Breast epithelium (tissue), 4 donors: ENCODE measurements at regions not wholly inside any gene's neighbourhood (a gene's known extent, or its start where the extent isn't known, plus 50 kb on each side); places are given as distances from the start of the nearest gene placed in this dataset.

Source experiments
- DNase-seq, 2 donors: peaks; one replicate each; pipeline ENCODE4 v3.0.0-alpha.2; 2019; ENCODE audit warnings: low spot score in 2 of 2
- H3K27ac ChIP-seq, 2 donors: fragments of 200-600 bp; sonication (generic) in 1 of 2; one replicate each; pipeline ENCODE4 v1.5.1; 2016 to 2019; ENCODE audit warnings: mild to moderate bottlenecking in 1 of 2
- H3K27me3 ChIP-seq, 2 donors: fragments of 200-600 bp; sonication (generic) in 1 of 2; one replicate each; pipeline versions ENCODE4 v1.5.1 to v1.6.0; 2017 to 2019; ENCODE audit warnings: control low read depth in 1 of 2, mild to moderate bottlenecking in 1 of 2
- H3K36me3 ChIP-seq: fragments of 200-600 bp; one replicate; pipeline ENCODE4 v1.5.1; 2019
- H3K4me1 ChIP-seq, 2 donors: fragments of 200-600 bp; sonication (generic); one replicate each; pipeline ENCODE4 v1.5.1; 2016 to 2019; ENCODE audit warnings: control low read depth in 1 of 2
- H3K4me3 ChIP-seq, 3 donors: fragments of 200-600 bp; sonication (generic); 1 replicate in 2 of 3; 2 replicates in 1 of 3; pipeline ENCODE4 v1.5.1; 2016 to 2019; ENCODE audit warnings: mild to moderate bottlenecking in 3 of 3, moderate library complexity in 2 of 3
- H3K9me3 ChIP-seq, 2 donors: fragments of 200-600 bp; sonication (generic) in 1 of 2; one replicate each; pipeline ENCODE4 v1.5.1; 2016 to 2019; ENCODE audit warnings: control low read depth in 1 of 2
- POLR2A ChIP-seq: fragments of 450-650 bp; IDR thresholded peaks from one replicate; pipeline ENCODE4 v1.6.1; 2016; ENCODE audit warnings: antibody characterized with exemption, mild to moderate bottlenecking, moderate library complexity
- POLR2AphosphoS5 ChIP-seq, 3 donors: sonication (generic); formaldehyde crosslinking; IDR thresholded peaks; one replicate each; pipeline ENCODE4 v1.6.1; 2017; ENCODE audit warnings: antibody characterized with exemption in 3 of 3
- intact Hi-C: fragments of 100-400 bp; cut with DNase I; formaldehyde crosslinking; loops from one replicate; pipeline ENCODE4 v1.15.1; 2023; ENCODE audit warnings: low total_unique reads
- TF ChIP-seq, protein P1 (sequence below), 3 donors: fragments of 450-650 bp; IDR thresholded peaks; one replicate each; pipeline ENCODE4 v1.5.1; 2016 to 2017; ENCODE audit warnings: antibody characterized with exemption in 3 of 3, mild to moderate bottlenecking in 3 of 3, moderate library complexity in 3 of 3

DNA sequence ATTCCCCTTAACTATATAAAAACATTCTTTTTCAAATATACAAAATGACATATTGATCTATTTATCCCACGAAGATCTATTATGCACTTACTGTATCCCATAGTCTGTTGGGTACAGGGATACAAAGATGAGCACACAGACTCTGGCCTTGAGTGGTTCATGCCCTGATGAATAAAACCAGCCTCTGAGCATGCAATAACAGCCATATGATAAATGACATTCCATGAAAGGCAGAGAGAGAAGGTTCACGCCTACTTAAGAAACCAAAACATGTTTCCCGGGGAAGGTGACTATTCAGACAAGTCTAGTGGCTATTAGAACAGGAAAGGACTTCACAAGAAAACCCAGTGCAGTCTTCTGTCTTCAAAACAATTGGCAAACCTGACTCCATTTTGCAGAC lies 406.2 kb upstream of the BRINP1 start:
- Histone ChIP-seq H3K27me3 (no peaks in the 10 kb centered on the region), H3K36me3 (peaks cover 4% of the 10 kb centered on the region), H3K27ac (no peak overlapping the region), H3K4me3 (no peak overlapping the region), H3K9me3 (no peaks in the 10 kb centered on the region), H3K4me1 (no peaks in the 10 kb centered on the region)
- TF ChIP-seq POLR2AphosphoS5 (IDR thresholded peaks at IDR 0.05): no peak
- TF ChIP-seq, protein P1, sequence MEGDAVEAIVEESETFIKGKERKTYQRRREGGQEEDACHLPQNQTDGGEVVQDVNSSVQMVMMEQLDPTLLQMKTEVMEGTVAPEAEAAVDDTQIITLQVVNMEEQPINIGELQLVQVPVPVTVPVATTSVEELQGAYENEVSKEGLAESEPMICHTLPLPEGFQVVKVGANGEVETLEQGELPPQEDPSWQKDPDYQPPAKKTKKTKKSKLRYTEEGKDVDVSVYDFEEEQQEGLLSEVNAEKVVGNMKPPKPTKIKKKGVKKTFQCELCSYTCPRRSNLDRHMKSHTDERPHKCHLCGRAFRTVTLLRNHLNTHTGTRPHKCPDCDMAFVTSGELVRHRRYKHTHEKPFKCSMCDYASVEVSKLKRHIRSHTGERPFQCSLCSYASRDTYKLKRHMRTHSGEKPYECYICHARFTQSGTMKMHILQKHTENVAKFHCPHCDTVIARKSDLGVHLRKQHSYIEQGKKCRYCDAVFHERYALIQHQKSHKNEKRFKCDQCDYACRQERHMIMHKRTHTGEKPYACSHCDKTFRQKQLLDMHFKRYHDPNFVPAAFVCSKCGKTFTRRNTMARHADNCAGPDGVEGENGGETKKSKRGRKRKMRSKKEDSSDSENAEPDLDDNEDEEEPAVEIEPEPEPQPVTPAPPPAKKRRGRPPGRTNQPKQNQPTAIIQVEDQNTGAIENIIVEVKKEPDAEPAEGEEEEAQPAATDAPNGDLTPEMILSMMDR (IDR thresholded peaks at IDR 0.05): no peak
- TF ChIP-seq POLR2A: no peak
- intact Hi-C loops: no loop called here
- DNase-seq: no peak

DNA sequence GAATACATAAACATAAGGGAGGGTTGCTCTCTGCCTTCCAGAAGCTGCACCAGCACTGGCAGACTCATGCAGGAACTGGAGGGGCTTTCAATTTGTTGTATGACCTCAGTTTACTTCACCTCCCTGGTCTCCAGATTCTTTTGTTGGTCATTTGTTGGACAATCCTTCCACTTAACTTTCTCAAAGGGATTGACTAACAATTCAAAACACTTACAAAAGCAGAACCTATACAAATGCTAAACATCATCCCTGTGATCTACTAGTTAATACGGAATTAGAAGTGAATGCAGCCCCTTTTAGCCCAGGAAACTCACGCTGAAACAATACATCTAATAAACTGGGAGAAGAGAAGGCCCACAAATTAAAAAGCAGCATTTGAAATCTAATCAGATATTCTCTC lies 404.6 kb upstream of the BRINP1 start:
- Histone ChIP-seq H3K9me3 (no peaks in the 10 kb centered on the region), H3K4me3 (no peak overlapping the region), H3K36me3 (no peaks in the 10 kb centered on the region), H3K27ac (no peak overlapping the region), H3K4me1 (no peaks in the 10 kb centered on the region), H3K27me3 (no peaks in the 10 kb centered on the region)
- no peak for DNase-seq
- TF ChIP-seq POLR2AphosphoS5 (IDR thresholded peaks at IDR 0.05) (no peak), POLR2A (no peak)
- TF ChIP-seq, protein P1 (IDR thresholded peaks at IDR 0.05): no peak
- intact Hi-C loops: loop anchor here (5.0 kb wide), 1 partner anchor 133 kb away; no protein-coding TSS in a partner anchor

DNA sequence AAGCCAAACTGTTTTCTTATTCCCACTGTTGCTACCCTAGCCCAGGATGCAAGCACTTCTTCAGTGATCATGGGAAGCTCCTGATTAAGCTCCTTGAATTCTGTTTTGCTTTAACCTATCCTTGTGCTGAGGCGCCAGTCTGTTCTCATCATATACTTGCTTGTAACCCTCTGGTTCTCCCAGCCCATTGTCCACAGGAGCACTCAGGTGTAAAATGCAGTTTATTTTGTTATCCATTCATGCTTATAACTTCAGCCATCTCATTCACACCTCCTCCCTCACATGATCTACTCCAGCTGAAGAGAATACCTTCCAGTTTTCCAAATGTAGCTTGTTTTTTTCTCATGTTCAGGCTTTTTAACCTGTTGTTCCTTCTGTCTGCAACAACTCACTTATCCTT lies 402.1 kb upstream of the BRINP1 start:
- Histone ChIP-seq H3K36me3 (no peaks in the 10 kb centered on the region), H3K4me3 (no peak overlapping the region), H3K27me3 (no peaks in the 10 kb centered on the region), H3K4me1 (no peaks in the 10 kb centered on the region), H3K27ac (no peak overlapping the region), H3K9me3 (no peaks in the 10 kb centered on the region)
- intact Hi-C loops: loop anchor here (5.0 kb wide), 1 partner anchor 136 kb away; no protein-coding TSS in a partner anchor
- no peak for DNase-seq
- TF ChIP-seq, protein P1 (IDR thresholded peaks at IDR 0.05): no peak

DNA sequence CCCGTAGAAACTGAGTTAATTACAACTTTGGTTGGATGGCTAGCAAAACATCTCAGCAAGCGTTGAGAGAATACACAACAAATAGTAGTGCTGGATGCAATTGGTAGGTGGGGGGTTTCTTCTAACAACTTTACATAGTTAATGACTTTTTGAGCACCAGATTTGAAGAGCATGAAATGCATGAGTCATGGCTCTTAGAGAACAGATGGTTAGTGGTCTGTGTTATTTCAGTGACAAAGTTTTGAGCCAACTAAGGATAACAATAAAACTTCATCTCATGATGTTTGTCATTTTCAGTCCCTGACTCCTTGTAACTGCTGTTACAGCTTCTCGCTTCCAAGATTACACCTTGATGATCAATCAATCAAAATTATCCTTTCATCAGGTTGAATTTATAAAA lies 399.0 kb upstream of the BRINP1 start:
- no peaks in the 10 kb centered on the region for H3K9me3 ChIP-seq
- intact Hi-C loops: no loop called here
- no peaks in the 10 kb centered on the region for H3K4me1 ChIP-seq
- DNase-seq: no peak
- no peak overlapping the region for H3K4me3 ChIP-seq
- TF ChIP-seq POLR2A (no peak), POLR2AphosphoS5 (IDR thresholded peaks at IDR 0.05) (no peak)
- TF ChIP-seq, protein P1 (IDR thresholded peaks at IDR 0.05): no peak
- no peaks in the 10 kb centered on the region for H3K27me3 ChIP-seq
- no peaks in the 10 kb centered on the region for H3K36me3 ChIP-seq
- no peak overlapping the region for H3K27ac ChIP-seq

DNA sequence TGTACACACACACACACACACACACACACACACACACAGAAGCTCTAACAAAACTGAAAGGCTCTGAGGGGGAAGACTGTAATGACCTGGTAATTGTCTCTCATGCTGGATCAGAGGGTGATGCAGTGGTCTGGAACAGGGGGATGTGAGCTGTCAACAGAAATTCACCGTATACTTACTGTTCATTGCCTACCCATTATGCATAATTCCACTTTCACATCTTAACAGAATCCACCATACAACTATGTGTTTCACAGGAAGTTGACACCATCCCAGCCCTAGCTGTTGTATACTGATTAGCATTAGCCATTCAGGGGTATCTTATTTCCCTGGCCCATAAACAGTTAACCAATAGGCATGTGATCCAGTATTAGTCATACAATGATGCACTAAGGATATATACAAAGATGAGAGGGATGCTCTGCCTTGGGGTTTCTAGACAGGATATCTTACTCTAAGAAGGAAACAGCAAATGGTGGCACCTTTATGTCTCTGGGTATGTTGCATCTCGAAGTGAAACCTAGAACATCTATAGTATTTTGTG lies 396.5 kb upstream of the BRINP1 start:
- intact Hi-C loops: no loop called here
- H3K9me3 ChIP-seq: no peaks in the 10 kb centered on the region
- no peak overlapping the region for H3K4me3 ChIP-seq
- DNase-seq: no peak
- no peak overlapping the region for H3K27ac ChIP-seq
- no peaks in the 10 kb centered on the region for H3K36me3 ChIP-seq
- TF ChIP-seq, protein P1 (IDR thresholded peaks at IDR 0.05): no peak
- TF ChIP-seq POLR2A (no peak), POLR2AphosphoS5 (IDR thresholded peaks at IDR 0.05) (no peak)
- no peaks in the 10 kb centered on the region for H3K27me3 ChIP-seq
- H3K4me1 ChIP-seq: no peaks in the 10 kb centered on the region
